Spleen (tissue), 11 donors: ENCODE measurements at regions not wholly inside any gene's neighbourhood (a gene's known extent, or its start where the extent isn't known, plus 50 kb on each side); places are given as distances from the start of the nearest gene placed in this dataset.

Source experiments
- DNase-seq: peaks from one replicate; pipeline ENCODE4 v3.0.0-alpha.2; 2020
- H3K27ac ChIP-seq, 8 donors: fragments of 200-600 bp; sonication (generic) in 7 of 8; 1 replicate in 4 of 8; 2 replicates in 4 of 8; pipeline versions ENCODE4 v1.5.0 to v1.8.0; 2016 to 2021; ENCODE audit warnings: inconsistent platforms in 4 of 8, mild to moderate bottlenecking in 4 of 8, moderate library complexity in 1 of 8
- H3K27me3 ChIP-seq, 7 donors: fragments of 200-600 bp; sonication (generic) in 6 of 7; replicated peaks in 1 of 7; 1 replicate in 4 of 7; 2 replicates in 3 of 7; pipeline versions ENCODE4 v1.5.0 to v1.8.0; 2016 to 2021; ENCODE audit warnings: inconsistent platforms in 3 of 7, mild to moderate bottlenecking in 1 of 7
- H3K36me3 ChIP-seq, 6 donors: fragments of 200-600 bp; sonication (generic) in 5 of 6; 1 replicate in 4 of 6; 2 replicates in 2 of 6; pipeline versions ENCODE4 v1.5.0 to v1.8.0; 2016 to 2021; ENCODE audit warnings: inconsistent platforms in 2 of 6
- H3K4me1 ChIP-seq, 6 donors: fragments of 200-600 bp; sonication (generic) in 5 of 6; 1 replicate in 3 of 6; 2 replicates in 3 of 6; pipeline versions ENCODE4 v1.5.0 to v1.8.0; 2016 to 2021; ENCODE audit warnings: inconsistent platforms in 3 of 6
- H3K4me3 ChIP-seq, 8 donors: fragments of 200-600 bp; sonication (generic) in 7 of 8; 1 replicate in 4 of 8; 2 replicates in 4 of 8; pipeline versions ENCODE4 v1.5.0 to v1.8.0; 2016 to 2021; ENCODE audit warnings: inconsistent platforms in 4 of 8, mild to moderate bottlenecking in 4 of 8, moderate library complexity in 2 of 8
- H3K9me3 ChIP-seq, 8 donors: fragments of 200-600 bp; sonication (generic) in 7 of 8; 1 replicate in 4 of 8; 2 replicates in 4 of 8; pipeline versions ENCODE4 v1.5.0 to v1.8.0; 2016 to 2021; ENCODE audit warnings: inconsistent platforms in 4 of 8
- CTCF ChIP-seq, 11 experiments: fragments of 200-600 bp in 7 of 11; fragments of 450-650 bp in 4 of 11; sonication (generic) in 4 of 11; IDR thresholded peaks in 8 of 11; conservative IDR thresholded peaks in 3 of 11; 1 replicate in 7 of 11; 2 replicates in 4 of 11; pipeline versions ENCODE4 v1.4.0 to v1.8.0; 2016 to 2021; ENCODE audit warnings: antibody characterized with exemption in 11 of 11, inconsistent platforms in 4 of 11, mild to moderate bottlenecking in 1 of 11
- POLR2A ChIP-seq, 3 donors: fragments of 450-650 bp; IDR thresholded peaks; one replicate each; pipeline ENCODE4 v1.5.1; 2017; ENCODE audit warnings: antibody characterized with exemption in 3 of 3, mild to moderate bottlenecking in 1 of 3
- POLR2AphosphoS5 ChIP-seq, 3 donors: sonication (generic); formaldehyde crosslinking; IDR thresholded peaks; one replicate each; pipeline ENCODE4 v1.5.1; 2017; ENCODE audit warnings: antibody characterized with exemption in 3 of 3
- WGBS, 5 donors: extraction: QIAGEN DNeasy Blood & Tissue Kit in 3 of 5; methylation state at CpG; one replicate each; pipeline versions ENCODE4 v1.1.5 to v1.1.7; 2013 to 2018; 5-methylcytosine and 5-hydroxymethylcytosine counted together
- intact Hi-C: fragments of 100-400 bp; cut with DNase I; formaldehyde crosslinking; loops from one replicate; pipeline ENCODE4 v1.15.0; 2023; ENCODE audit warnings: low total_unique reads
- donor health status: healthy with polysubstance abuse.
- donor health status: DM: no; HTN: no; CAD: no; lungs with moderate emphysema.
- donor health status: DM: no; HTN: no; CAD: no.
- donor health status: Bipolar disorder and iron deficiency.
- donor health status: healthy.
- donor health status: DM: no; HTN: no; CAD: no.
- donor health status: DM: yes; HTN: yes; CAD: no.

- Histone ChIP-seq H3K4me3 (no peak overlapping the region), H3K4me1 (no peaks in the 10 kb centered on the region), H3K36me3 (no peaks in the 10 kb centered on the region), H3K9me3 (no peaks in the 10 kb centered on the region), H3K27ac (no peak overlapping the region), H3K27me3 (peaks cover 0 to 8% (median 0%) of the 10 kb centered on the region in 7 donors)
- no peak for DNase-seq
- TF ChIP-seq POLR2AphosphoS5 (IDR thresholded peaks at IDR 0.05) (no peak), POLR2A (IDR thresholded peaks at IDR 0.05) (no peak), CTCF (IDR thresholded peaks at IDR 0.05 in 8 of 11, conservative IDR thresholded peaks at IDR 0.05 in 3 of 11) (no peak)
- 37 to 55% (median 48%) methylated on average over 2 of the region's 2 CpGs for WGBS, 5 donors
- intact Hi-C loops, result no loop called here
Measured at GRCh38 chr11:113553915-113554314, 78.7 kb upstream of the DRD2 start.

- H3K9me3 ChIP-seq, result no peaks in the 10 kb centered on the region
- H3K27me3 ChIP-seq, result peaks cover 0 to 11% (median 0%) of the 10 kb centered on the region in 7 donors
- H3K4me1 ChIP-seq, result no peaks in the 10 kb centered on the region
- no peak overlapping the region for H3K27ac ChIP-seq
- WGBS, 5 donors, result 61 to 80% (median 77%) methylated on average over 8 of the region's 8 CpGs
- intact Hi-C loops, result no loop called here
- H3K36me3 ChIP-seq, result no peaks in the 10 kb centered on the region
- H3K4me3 ChIP-seq, result no peak overlapping the region
- TF ChIP-seq POLR2A (IDR thresholded peaks at IDR 0.05) (no peak), POLR2AphosphoS5 (IDR thresholded peaks at IDR 0.05) (no peak), CTCF (IDR thresholded peaks at IDR 0.05 in 8 of 11, conservative IDR thresholded peaks at IDR 0.05 in 3 of 11) (no peak)
- no peak for DNase-seq
Measured at GRCh38 chr11:113553235-113553634, 78.0 kb upstream of the DRD2 start.

DNA sequence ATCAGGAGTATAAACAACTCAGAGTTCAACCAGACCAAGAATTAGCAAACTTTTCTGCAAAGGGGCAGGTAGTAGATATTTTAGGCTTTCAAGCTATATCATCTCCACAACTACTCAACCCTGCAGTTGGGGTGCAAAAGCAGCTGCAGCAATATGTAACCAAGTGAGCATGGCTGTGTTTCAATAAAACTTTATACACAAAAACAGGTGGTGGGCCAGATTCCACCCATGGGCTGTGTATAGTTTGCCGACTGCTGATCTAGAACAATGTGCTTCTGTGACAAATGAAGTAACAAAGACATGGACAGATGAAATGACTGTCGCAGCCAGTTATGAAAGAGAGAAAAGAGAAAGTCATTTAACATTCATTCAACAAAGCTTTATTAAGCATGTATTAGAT, 77.1 kb upstream of the DRD2 start:
- H3K4me1 ChIP-seq, result no peaks in the 10 kb centered on the region
- 92 to 100% (median 93%) methylated on average over 2 of the region's 2 CpGs for WGBS, 5 donors
- H3K9me3 ChIP-seq, result no peaks in the 10 kb centered on the region
- no peak overlapping the region for H3K4me3 ChIP-seq
- no peak for DNase-seq
- no peak overlapping the region for H3K27ac ChIP-seq
- H3K36me3 ChIP-seq, result no peaks in the 10 kb centered on the region
- peaks cover 0 to 21% (median 0%) of the 10 kb centered on the region in 7 donors for H3K27me3 ChIP-seq
- intact Hi-C loops, result no loop called here
- TF ChIP-seq CTCF (IDR thresholded peaks at IDR 0.05 in 8 of 11, conservative IDR thresholded peaks at IDR 0.05 in 3 of 11) (no peak), POLR2A (IDR thresholded peaks at IDR 0.05) (no peak), POLR2AphosphoS5 (IDR thresholded peaks at IDR 0.05) (no peak)

GRCh38 chr11:113551645-113552044, 76.4 kb upstream of the DRD2 start:
- intact Hi-C loops, result no loop called here
- DNase-seq, result no peak
- peaks cover 0 to 19% (median 0%) of the 10 kb centered on the region in 7 donors for H3K27me3 ChIP-seq
- H3K36me3 ChIP-seq, result no peaks in the 10 kb centered on the region
- TF ChIP-seq POLR2AphosphoS5 (IDR thresholded peaks at IDR 0.05), result no peak
- no peak for TF ChIP-seq POLR2A (IDR thresholded peaks at IDR 0.05)
- no peak for TF ChIP-seq CTCF (IDR thresholded peaks at IDR 0.05 in 8 of 11, conservative IDR thresholded peaks at IDR 0.05 in 3 of 11)
- no peak overlapping the region for H3K4me3 ChIP-seq
- 62 to 76% (median 69%) methylated on average over 4 of the region's 4 CpGs for WGBS, 5 donors
- H3K27ac ChIP-seq, result no peak overlapping the region
- H3K4me1 ChIP-seq, result no peaks in the 10 kb centered on the region
- no peaks in the 10 kb centered on the region for H3K9me3 ChIP-seq
